ENCODE measurements at regions not wholly inside any gene's neighbourhood (a gene's known extent, or its start where the extent isn't known, plus 50 kb on each side); places are given as distances from the start of the nearest gene placed in this dataset.

- DNase-seq (ENCODE audit: low read depth) = no peak
- no peak for TF ChIP-seq CTCF (IDR thresholded peaks at IDR 0.05; ENCODE audit: insufficient read depth, low read depth, low read length)
- no peak overlapping the region for H3K4me3 ChIP-seq (ENCODE audit: low read depth, low read length)
Observed at GRCh38 chr12:22916241-22916640, 291.3 kb downstream of the ETNK1 start.

GRCh38 chr12:22916815-22917214 is 291.8 kb downstream of the ETNK1 start:
- H3K4me3 ChIP-seq (ENCODE audit: low read depth, low read length) = no peak overlapping the region
- no peak for DNase-seq (ENCODE audit: low read depth)
- no peak for TF ChIP-seq CTCF (IDR thresholded peaks at IDR 0.05; ENCODE audit: insufficient read depth, low read depth, low read length)

GRCh38 chr12:22919883-22920282 is 294.9 kb downstream of the ETNK1 start:
- DNase-seq (ENCODE audit: low read depth) = no peak
- no peak overlapping the region for H3K4me3 ChIP-seq (ENCODE audit: low read depth, low read length)
- no peak for TF ChIP-seq CTCF (IDR thresholded peaks at IDR 0.05; ENCODE audit: insufficient read depth, low read depth, low read length)

GRCh38 chr12:22923768-22924167 is 298.8 kb downstream of the ETNK1 start:
- no peak for DNase-seq (ENCODE audit: low read depth)
- no peak overlapping the region for H3K4me3 ChIP-seq (ENCODE audit: low read depth, low read length)
- no peak for TF ChIP-seq CTCF (IDR thresholded peaks at IDR 0.05; ENCODE audit: insufficient read depth, low read depth, low read length)

- no peak for TF ChIP-seq CTCF (IDR thresholded peaks at IDR 0.05; ENCODE audit: insufficient read depth, low read depth, low read length)
- no peak overlapping the region for H3K4me3 ChIP-seq (ENCODE audit: low read depth, low read length)
- no peak for DNase-seq (ENCODE audit: low read depth)
Observed at GRCh38 chr12:22924391-22924790, 299.4 kb downstream of the ETNK1 start.

- no peak for DNase-seq (ENCODE audit: low read depth)
- no peak for TF ChIP-seq CTCF (IDR thresholded peaks at IDR 0.05; ENCODE audit: insufficient read depth, low read depth, low read length)
- no peak overlapping the region for H3K4me3 ChIP-seq (ENCODE audit: low read depth, low read length)
Observed at GRCh38 chr12:22925623-22926022, 300.7 kb downstream of the ETNK1 start.

GRCh38 chr12:22932431-22932830 is 307.5 kb downstream of the ETNK1 start:
- TF ChIP-seq CTCF (IDR thresholded peaks at IDR 0.05; ENCODE audit: insufficient read depth, low read depth, low read length) = no peak
- H3K4me3 ChIP-seq (ENCODE audit: low read depth, low read length) = no peak overlapping the region
- no peak for DNase-seq (ENCODE audit: low read depth)

All from fibroblast of villous mesenchyme (primary cell).